ENCODE measurements at regions not wholly inside any gene's neighbourhood (a gene's known extent, or its start where the extent isn't known, plus 50 kb on each side); places are given as distances from the start of the nearest gene placed in this dataset.

DNA sequence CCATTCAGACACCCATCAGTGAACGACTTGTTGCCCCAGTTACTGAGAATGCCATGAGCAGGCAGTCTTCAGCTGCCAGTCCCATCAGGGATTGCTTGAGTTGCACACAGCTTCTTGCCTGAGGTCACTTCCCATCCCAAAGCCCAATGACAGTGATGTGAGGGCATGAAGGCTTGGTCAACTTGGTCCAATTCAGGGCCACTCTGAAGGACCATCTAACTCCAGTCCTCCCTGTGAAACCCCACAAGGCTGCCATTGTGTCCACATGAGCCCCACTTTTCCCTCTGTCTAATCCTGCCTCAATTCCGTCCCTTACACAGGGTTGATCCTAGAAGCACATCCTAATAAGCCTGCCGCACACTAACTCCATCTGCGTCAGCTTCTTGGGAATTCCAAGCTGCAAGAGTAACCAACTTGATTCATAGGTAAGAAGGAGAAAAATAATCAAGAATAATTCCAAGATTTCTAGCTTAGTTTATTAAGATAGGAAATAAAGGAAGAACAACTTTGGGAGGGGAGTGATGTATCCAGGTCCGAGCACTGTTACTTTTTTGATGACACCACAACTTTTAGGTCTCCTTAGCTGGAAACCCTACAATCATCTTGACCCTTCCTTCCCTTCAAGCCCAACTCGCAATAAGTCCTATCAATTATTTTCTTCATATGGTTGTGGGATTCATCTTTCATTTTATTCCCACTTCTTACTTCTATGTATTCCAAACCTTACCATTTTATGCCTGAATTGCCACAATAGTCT lies 110.9 kb downstream of the LRRC30 start:
- CTCF ChIA-PET = no interaction called here

GRCh38 chr18:7349181-7349837 lies 118.4 kb downstream of the LRRC30 start:
- POLR2A ChIA-PET = no interaction called here
- CTCF ChIA-PET = no interaction called here

More for the DNA sequence above, 110.9 kb downstream of the LRRC30 start:
- POLR2A ChIA-PET = no interaction called here

DNA sequence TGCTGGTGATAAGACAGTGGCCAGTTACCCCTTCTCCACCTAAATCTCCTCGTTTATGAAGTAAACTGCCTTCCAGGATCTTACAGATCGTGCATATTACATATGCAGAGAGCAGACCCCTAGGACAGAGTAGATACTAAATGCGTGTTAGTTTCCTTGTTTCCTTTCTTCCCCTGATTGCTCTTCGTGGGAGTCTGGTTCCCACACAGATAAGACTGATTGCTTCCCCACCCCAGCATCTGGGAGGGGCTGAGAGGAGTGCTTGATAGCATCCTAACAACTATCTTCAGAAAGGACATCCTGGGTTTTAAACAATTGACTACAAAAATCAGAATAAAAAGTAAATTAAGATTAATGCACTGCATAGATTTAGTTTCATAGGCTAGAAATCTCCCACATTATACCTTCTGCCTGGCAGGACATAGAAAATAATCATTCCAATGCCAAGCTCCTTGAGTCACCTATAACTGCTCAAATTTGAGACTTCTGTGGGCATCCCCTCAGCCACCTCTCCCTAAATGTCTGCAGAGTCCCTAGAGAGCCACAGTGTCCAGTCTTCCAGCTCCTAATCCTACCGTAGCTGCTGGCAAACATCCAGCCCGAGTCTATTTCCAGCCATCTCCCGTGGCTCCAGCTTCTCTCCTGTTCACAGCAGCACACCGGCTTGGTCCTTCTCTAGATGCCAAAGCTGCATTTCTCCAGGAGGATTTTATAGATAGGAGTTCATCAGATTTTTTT lies 128.3 kb downstream of the LRRC30 start:
- POLR2A ChIA-PET = no interaction called here
- CTCF ChIA-PET = no interaction called here

DNA sequence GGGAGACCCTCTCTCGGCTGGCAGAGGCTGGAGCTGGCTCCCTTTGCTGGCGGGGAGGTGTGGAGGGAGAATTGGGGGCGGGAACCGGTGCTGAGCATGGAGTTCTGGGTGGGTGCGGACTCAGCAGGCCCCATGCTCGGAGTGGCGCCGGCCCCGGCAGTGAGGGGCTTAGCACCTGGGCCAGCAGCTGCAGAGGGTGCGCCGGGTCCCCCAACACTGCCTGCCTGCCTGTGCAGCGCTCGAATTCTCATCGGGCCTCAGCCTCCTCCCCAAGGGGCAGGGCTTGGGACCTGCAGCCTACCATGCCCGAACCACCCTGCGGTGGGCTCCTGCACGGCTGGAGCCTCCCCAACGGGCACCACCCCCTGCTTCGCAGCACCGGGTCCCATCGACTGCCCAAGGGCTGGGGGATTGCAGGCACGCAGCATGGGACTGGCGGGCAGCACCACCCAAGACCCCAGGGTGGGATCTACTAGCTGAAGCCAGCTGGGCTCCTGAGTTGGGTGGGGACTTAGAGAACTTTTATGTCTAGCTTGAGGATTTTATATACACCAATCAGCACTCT lies 129.8 kb downstream of the LRRC30 start:
- ChIA-PET CTCF (no interaction called here), POLR2A (no interaction called here)

GRCh38 chr18:7363338-7363737 lies 132.4 kb downstream of the LRRC30 start:
- CTCF ChIA-PET = no interaction called here
- POLR2A ChIA-PET = no interaction called here

- CTCF ChIA-PET = no interaction called here
- POLR2A ChIA-PET = no interaction called here
These were observed 135.7 kb downstream of the LRRC30 start for GRCh38 chr18:7366597-7366996.

DNA sequence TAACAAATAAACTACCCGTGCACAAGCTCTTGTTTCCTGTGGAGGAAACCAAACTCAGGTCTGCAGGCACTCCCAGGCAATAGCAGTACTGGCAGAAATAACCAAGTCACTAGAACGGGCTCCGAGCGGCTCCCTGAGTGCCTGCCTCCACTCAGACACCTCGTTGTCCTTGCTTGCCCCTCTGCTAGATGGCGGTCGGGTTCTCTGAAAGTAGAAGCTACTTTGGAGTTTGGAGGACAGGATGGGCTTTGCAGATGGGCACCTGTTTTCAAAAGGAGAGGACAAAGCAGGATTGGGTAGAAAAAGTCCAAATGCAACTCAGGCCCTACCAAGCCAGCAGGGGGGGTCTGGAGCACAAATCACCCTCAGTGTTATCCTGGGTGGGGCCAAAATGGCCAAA lies 136.4 kb downstream of the LRRC30 start:
- ChIA-PET CTCF (no interaction called here), POLR2A (no interaction called here)

GRCh38 chr18:7369006-7369405 lies 138.1 kb downstream of the LRRC30 start:
- ChIA-PET POLR2A (no interaction called here), CTCF (no interaction called here)

GRCh38 chr18:7370375-7370774 lies 139.5 kb downstream of the LRRC30 start:
- CTCF ChIA-PET = no interaction called here
- POLR2A ChIA-PET = no interaction called here

DNA sequence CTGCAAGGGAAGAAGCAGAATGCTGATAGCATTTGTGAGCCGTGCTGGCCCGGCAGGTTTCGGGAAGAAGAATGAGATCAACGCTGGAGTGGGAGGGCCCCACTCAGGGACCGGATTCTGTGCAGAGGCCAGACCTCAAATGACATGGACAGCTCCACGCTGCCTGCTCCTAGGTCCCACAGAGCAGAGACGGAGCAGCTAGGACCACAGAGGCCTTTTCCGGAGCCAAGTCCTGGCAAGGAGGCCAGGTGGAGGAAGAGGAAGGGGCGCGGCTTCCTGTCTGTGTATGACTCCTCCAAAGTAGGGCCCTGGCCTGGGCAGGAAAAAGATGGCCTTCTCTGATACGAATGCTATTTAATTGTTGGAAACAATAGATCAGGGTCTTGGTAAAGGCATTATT lies 139.9 kb downstream of the LRRC30 start:
- ChIA-PET POLR2A (no interaction called here), CTCF (no interaction called here)

DNA sequence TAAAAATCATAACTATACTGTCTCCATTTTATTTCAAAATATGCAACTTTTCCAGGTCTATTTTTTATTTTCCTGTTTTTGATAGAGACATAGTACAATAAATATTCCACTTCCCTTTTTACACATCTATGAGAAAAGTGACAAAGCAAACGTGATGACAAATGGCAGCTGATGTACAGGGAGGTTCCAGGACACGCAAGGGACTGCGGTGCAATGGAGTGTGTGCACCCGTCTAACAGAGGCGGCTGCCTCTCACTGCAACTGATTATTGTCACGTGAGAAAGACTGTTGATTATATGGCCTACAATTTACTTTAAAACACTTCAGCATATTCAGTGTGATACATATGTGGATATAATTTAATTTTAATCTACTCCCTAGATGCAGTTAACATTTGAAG lies 142.6 kb downstream of the LRRC30 start:
- ChIA-PET CTCF (no interaction called here), POLR2A (no interaction called here)

DNA sequence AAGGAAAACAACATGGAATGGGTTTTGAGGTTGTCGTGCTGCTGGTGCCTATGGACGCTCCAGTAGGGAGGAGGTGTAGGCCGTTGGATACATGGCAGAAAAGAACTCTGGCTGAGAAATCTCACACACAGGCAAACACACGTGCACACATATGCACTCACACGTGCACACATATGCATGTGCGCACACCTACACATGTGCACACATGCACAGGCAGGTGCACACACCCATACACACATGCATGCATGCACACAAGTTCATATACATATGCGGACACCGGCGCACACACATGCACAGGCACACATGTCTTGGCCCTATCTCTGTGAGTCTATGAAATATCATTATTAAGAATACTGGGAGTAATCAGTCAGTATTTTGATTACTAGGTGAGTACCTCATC lies 150.4 kb downstream of the LRRC30 start:
- CTCF ChIA-PET = no interaction called here
- POLR2A ChIA-PET = no interaction called here

DNA sequence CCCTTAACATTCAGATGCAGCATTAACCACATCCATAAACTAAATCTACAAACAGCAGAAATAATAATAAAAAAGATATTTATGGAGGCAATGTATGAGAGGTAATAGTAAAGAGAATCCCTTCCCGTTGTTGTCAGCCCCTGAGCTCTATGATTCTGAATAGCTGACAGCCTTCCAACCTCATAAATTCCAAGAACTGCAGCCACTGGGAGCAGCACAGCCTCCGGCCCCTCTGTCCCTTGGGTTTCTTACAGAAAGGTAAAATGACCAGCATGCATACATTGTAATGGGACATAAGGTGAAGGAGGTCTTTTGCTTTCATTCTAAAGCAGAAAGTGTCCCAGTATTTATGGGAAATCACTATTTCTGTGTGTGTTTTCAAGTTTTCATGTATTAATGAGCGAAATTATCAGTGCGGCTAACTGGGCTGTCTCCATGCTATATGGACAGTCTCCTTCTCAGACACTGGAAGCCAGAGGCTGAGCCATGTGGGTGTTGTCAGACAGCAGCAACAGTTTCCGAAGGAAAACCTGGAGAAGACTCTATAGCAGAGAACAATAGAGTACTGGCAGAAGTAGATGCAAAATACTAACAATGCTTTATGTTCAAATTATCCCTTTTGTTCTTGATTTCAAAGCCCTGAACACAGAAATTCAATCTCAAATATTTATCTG lies 151.6 kb downstream of the LRRC30 start:
- CTCF ChIA-PET = no interaction called here
- POLR2A ChIA-PET = no interaction called here

- ChIA-PET POLR2A (no interaction called here), CTCF (no interaction called here)
These were observed 152.4 kb downstream of the LRRC30 start for GRCh38 chr18:7383002-7383980.

GRCh38 chr18:7388741-7389140 lies 157.9 kb downstream of the LRRC30 start:
- CTCF ChIA-PET = no interaction called here

GRCh38 chr18:7390731-7391492 lies 160.0 kb downstream of the LRRC30 start:
- POLR2A ChIA-PET = no interaction called here
- CTCF ChIA-PET = no interaction called here

More at GRCh38 chr18:7388741-7389140, 157.9 kb downstream of the LRRC30 start:
- POLR2A ChIA-PET = no interaction called here

- POLR2A ChIA-PET = no interaction called here
- CTCF ChIA-PET = no interaction called here
These were observed 162.2 kb downstream of the LRRC30 start for GRCh38 chr18:7393080-7393479.

DNA sequence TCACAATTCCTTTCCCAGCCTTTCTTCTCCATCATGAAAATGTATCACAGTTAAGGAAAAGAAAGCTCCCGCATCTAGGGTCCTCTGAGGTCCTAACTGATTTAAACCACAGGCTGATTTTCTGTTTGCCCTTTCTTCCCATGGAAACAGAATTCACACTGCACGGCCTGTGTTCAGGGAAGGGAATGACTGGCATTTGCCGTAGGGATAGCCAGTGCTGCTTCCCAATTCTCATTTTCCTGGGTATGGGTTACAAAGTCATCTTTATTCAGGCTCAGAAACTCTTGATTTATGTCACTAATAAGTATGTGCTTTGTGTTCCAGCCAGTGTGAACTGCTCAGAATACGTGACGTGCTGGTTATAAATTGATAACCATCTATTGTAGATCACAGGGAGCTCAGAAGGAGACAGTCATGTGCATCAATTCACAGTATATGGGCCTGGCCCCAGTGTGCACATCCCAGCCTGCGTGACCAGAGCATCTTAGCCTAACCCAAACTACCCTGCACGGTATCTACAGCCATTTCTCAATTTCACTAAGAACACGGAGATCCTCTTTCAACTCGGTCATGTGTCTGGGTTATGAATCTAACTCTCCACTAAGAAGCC lies 163.3 kb downstream of the LRRC30 start:
- POLR2A ChIA-PET = no interaction called here
- CTCF ChIA-PET = no interaction called here
